LNCAP (cell line): ENCODE measurements at regions not wholly inside any gene's neighbourhood (a gene's known extent, or its start where the extent isn't known, plus 50 kb on each side); places are given as distances from the start of the nearest gene placed in this dataset.

Experiments
- TF ChIP-seq, protein P1 (sequence below): fragments of 450-650 bp; IDR thresholded peaks from 2 replicates; pipeline ENCODE4 v1.5.1; 2017; ENCODE audit warnings: mild to moderate bottlenecking

DNA sequence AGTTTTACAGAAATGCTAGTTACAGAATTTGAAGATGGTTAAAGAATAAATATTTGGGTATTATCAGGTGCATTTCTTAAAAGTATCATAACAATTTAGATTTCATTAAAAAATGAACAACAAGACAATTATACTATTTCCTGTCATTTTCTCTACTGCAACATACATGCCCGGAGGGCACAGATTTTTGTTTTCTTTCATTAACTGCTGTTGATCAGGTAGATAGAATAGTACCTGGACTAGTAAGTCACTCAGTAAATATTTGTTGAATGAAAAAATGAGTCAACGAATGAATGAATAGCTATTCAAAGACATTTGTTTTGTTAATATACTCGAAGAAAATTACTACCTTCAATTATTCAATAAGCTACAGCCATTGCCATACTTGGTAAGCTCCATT lies 531.2 kb upstream of the VRK2 start:
- TF ChIP-seq, protein P1, sequence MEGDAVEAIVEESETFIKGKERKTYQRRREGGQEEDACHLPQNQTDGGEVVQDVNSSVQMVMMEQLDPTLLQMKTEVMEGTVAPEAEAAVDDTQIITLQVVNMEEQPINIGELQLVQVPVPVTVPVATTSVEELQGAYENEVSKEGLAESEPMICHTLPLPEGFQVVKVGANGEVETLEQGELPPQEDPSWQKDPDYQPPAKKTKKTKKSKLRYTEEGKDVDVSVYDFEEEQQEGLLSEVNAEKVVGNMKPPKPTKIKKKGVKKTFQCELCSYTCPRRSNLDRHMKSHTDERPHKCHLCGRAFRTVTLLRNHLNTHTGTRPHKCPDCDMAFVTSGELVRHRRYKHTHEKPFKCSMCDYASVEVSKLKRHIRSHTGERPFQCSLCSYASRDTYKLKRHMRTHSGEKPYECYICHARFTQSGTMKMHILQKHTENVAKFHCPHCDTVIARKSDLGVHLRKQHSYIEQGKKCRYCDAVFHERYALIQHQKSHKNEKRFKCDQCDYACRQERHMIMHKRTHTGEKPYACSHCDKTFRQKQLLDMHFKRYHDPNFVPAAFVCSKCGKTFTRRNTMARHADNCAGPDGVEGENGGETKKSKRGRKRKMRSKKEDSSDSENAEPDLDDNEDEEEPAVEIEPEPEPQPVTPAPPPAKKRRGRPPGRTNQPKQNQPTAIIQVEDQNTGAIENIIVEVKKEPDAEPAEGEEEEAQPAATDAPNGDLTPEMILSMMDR, result no peak

DNA sequence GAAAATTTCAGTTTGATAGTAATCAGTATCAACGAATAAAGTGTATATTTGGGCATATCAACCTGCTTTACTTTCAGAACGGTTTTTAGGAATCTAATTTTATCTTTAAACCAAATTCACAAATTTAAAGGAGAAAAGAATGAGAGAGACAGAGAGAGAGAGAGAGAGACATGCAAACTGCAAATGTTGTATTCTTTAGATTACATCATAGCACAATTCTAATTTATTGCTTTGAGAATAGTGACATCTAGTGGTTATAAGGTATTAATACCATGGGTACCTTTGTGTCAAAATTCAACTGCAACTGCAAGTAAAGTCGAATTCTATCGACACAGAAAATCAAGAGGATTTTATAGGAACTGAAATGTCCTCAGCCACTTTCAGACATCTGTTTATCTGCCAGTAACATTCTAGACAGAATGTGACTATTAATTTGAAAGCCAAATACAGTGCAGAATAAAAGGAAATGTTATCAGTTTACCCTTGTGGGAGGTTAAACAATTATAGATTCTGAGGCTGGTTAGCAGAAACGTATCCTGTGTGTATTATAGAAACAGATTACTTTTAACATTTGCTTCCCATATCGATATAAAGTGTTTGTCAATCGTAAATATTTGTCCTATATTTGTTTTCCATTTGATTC lies 529.8 kb upstream of the VRK2 start:
- TF ChIP-seq, protein P1, result peak; percentile 48; the same call in 1 of the 2 replicates

DNA sequence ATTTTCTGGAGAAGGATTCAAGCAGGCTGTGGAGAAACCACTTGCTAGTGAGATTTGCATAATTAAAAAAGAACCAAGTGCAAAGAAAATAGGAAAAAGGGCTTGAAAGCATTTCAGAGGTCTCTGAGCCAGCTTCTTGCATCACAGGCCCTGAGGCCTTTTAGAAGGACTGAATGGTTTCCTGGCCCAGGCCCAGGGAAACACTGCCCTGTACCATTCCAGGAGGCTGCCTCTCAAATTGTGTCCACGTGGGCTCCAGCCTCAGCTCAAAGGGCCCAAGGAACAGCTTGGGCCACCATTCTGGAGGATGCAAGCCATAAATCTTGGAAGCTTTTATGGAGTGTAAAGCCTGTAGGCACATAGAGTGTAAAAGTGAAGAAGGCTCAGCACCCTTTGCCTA lies 523.3 kb upstream of the VRK2 start:
- TF ChIP-seq, protein P1, result no peak

DNA sequence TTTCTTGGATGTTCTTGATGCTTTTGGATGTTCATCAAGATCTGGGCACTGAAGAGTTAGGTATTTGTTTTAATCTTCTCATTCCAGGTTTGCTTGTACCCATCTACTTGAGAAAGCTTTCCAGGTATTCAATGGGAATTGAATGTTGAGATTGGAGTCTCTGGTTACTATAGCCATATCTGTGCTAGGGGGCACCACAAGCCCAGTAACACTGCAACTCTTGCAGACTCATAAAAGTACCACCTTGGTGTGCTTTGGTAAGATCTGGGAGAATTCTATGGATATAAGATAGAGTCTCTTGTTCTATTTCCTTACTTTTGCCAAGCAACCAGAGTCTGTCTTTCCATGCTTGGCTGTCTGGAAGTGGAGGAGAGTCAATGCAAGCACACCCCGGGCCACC lies 518.9 kb upstream of the VRK2 start:
- TF ChIP-seq, protein P1, result no peak

DNA sequence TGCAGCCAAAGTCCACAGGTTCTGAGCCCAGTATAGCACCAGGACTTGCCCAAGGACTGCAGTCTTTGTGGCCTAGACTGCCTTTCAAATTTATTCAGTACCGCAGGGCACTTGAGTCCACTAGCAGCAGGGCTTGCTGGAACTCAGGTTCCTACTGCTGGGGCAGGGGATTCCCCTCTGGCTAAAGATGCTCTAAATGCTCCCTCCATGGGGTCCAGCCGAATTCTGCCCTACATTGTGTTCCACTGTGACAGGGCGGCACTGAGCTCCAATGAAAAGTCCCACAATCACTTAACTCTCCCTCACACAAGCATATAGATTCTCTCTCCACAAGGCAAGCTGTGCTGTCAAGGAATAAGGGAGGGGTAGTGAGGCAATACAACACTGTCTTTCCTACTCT lies 518.1 kb upstream of the VRK2 start:
- TF ChIP-seq, protein P1, result no peak

DNA sequence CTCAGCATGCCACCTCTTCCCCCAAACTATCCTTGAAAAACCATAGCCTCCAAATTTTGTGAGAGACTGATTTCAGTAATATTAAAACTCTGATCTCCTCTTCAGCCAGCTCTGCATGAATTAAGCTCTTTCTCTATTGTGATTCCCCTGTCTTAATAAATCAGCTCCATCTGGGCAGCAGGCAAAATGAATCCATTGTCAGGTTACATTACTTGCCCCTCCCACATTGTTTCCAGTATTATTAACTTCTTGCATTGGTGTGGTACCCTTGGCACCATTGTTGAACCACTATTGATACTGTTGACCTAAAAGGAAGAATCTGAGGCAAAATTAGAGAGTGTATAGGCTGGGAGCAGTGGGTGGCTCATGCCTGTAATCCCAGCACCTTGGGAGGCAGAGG lies 512.2 kb upstream of the VRK2 start:
- TF ChIP-seq, protein P1, result no peak

DNA sequence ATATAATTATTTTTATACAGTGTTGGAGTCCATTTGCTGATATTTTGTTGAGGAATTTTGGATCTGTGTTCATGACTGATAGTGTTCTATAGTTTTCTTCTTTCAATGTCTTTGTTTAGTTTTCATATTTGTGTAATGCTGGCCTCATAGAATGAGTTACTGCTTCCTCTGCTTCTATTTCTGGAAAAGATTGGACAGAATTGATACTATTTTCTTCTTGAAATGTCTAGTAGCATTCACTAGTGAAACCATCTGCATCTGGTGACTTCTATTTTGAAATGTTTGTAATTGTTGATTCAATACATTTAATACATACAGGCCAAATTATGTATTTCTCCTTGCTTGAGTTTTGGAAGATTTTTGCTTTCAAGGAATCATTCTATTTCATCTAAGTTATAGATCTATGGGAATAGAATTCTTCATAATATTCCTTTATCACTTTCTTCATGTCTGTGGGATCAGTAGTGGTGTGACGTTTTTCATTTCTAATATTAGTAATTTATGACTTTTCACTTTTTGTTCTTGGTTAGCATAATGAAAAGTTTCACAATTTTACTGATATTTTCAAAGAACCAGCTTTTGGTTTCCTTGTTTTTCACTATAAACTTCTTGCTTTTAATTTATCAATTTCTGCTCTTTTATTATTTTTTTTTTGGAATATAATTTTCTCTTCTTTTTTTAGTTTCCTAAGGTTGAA lies 509.9 kb upstream of the VRK2 start:
- TF ChIP-seq, protein P1, result no peak
